ENCODE measurements at regions not wholly inside any gene's neighbourhood (a gene's known extent, or its start where the extent isn't known, plus 50 kb on each side); places are given as distances from the start of the nearest gene placed in this dataset.

DNA sequence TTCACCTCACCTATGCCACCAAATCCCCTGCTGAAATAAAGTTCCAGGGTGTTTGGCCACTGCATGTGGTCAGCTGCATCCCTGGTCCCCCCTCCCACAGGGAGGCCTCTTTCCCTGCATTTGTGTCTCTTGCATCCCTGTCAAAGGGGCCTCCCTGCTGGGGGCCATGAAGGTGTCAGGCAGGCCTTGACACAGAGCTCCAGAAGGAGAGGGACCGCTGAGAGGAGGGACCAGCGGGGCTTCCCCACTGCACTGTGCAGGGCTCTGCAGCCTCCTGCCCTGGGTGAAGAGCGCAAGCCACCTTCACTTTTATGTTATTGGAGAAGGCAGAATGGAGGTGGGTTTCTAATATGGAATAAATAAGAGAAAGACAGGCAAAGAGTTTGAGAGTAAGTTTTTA, 230.2 kb downstream of the ANKRD30B start:
- TF ChIP-seq POLR2A (IDR thresholded peaks at IDR 0.05) (no peak), EP300 (IDR thresholded peaks at IDR 0.05) (no peak)
- TF ChIP-seq, protein P1, sequence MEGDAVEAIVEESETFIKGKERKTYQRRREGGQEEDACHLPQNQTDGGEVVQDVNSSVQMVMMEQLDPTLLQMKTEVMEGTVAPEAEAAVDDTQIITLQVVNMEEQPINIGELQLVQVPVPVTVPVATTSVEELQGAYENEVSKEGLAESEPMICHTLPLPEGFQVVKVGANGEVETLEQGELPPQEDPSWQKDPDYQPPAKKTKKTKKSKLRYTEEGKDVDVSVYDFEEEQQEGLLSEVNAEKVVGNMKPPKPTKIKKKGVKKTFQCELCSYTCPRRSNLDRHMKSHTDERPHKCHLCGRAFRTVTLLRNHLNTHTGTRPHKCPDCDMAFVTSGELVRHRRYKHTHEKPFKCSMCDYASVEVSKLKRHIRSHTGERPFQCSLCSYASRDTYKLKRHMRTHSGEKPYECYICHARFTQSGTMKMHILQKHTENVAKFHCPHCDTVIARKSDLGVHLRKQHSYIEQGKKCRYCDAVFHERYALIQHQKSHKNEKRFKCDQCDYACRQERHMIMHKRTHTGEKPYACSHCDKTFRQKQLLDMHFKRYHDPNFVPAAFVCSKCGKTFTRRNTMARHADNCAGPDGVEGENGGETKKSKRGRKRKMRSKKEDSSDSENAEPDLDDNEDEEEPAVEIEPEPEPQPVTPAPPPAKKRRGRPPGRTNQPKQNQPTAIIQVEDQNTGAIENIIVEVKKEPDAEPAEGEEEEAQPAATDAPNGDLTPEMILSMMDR (IDR thresholded peaks at IDR 0.05), result no peak
